ENCODE measurements at regions not wholly inside any gene's neighbourhood (a gene's known extent, or its start where the extent isn't known, plus 50 kb on each side); places are given as distances from the start of the nearest gene placed in this dataset.

GRCh38 chr13:44271473-44271872 is 102.2 kb upstream of the SERP2 start:
- DNase-seq (no peak), ATAC-seq (no peak)
- intact Hi-C loops (cut with DNase I) = no loop called here

- DNase-seq = no peak
- intact Hi-C loops (cut with DNase I) = no loop called here
- peak; percentile 26 to 65 for ATAC-seq
Observed at GRCh38 chr13:44271915-44272341, 101.7 kb upstream of the SERP2 start.

DNA sequence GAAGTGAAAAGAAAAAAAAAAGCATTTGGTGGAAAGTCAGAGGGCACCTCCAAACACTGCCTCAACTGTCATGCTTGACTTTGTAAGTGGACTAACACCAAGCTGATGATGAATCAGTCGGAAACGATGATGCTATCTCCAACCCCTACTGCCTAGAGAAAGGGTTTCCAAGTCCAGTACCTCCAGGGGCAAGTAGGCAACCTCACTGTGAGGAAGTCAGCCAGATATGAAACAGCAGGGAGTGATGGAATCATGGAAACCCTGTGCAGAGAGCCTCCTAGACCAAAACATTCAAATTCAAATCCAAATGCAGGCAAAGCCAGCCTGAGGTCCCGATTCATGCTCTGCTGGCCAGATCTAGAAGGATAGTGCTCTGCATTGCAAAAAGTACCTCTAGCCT is 100.9 kb upstream of the SERP2 start:
- no peak for DNase-seq
- intact Hi-C loops (cut with DNase I) = no loop called here
- ATAC-seq = no peak

DNA sequence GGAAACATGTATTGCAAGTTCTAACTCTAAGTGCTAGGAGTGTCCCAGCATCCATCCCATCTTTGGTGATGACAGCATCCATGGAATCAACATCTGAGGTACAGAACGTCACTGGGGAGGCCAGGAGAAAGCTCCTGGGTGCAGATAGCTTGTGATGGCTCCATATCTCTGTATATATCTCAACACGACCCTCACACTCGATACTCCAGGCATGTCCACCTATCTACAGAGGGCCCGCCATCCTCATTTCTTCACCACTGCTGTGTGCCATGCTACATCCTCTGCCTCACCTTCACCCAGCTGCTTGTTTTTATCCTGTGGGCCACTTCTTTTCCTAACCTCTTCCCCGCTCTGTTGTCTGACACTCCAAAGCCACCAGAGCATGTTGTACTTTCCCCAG is 100.4 kb upstream of the SERP2 start:
- ATAC-seq (no peak), DNase-seq (no peak)
- intact Hi-C loops (cut with DNase I) = no loop called here

- ATAC-seq (peak; percentile 80 to 83), DNase-seq (no peak)
- intact Hi-C loops (cut with DNase I) = no loop called here
Observed at GRCh38 chr13:44273991-44274770, 99.4 kb upstream of the SERP2 start.

GRCh38 chr13:44274771-44275205 is 98.8 kb upstream of the SERP2 start:
- ATAC-seq = peak in 1 of 2 donors; percentile 20
- DNase-seq = no peak
- intact Hi-C loops (cut with DNase I) = no loop called here

DNA sequence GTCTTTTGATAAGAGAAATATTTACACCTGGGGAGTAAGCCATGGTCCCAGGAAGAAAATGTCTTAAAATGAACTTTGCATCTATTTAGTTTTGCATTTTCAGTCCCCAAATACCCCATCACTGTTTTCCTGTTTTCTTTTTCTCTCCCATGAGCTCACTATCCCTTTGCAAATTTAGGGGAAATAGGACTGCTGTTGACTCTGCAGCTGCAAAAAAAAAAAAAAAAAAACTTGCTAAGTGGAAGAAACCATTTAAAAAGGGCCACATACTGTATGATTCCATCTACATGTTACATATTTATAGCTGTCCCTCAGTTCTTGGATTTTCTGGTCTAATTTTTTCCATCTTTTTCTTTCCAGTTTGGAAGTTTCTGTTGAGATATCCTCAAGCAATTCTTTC is 98.2 kb upstream of the SERP2 start:
- no peak for DNase-seq
- ATAC-seq = no peak
- intact Hi-C loops (cut with DNase I) = no loop called here

- ATAC-seq (no peak), DNase-seq (no peak)
- intact Hi-C loops (cut with DNase I) = no loop called here
Observed at GRCh38 chr13:44276061-44276460, 97.6 kb upstream of the SERP2 start.

DNA sequence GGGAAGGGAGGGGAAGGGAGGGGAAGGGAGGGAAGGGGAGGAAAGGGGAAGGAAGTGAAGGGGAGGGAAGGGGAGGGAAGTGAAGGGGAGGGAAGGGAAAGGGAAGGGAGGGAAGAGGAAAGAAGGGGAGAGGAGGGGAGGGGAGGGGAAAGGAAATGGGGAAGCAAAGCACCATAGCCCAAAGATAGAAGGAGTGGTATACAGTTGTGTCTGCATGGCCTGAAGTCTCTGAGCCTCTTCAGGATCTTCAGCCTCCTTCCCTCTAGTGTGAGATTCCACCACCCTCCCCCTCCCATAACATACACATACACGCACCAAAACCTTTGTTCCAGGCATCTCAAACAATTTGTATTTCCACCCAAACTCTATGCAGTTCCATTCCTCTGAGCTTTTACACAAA is 96.2 kb upstream of the SERP2 start:
- ATAC-seq (no peak), DNase-seq (no peak)
- intact Hi-C loops (cut with DNase I) = no loop called here

- no peak for DNase-seq
- no peak for ATAC-seq
- intact Hi-C loops (cut with DNase I) = no loop called here
Observed at GRCh38 chr13:44278166-44278565, 95.5 kb upstream of the SERP2 start.

DNA sequence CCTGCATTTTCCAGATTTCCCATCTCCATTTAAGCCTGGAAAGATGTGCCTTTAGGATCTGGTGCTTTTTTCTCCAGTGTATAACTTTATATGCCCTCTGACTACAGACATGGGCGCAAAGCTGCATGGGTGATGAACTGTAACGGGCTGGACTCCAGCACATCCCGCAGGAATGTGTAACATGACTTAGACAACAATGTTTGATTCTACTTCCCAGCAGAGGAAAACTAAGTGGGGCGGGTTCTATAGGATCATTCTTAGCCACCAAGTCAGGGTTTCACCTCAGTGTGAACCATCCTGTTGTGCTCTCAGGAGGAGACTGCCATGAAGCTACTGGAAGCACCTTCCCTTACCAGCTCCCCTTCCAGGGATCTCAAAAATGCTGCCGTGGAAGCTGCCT is 93.2 kb upstream of the SERP2 start:
- intact Hi-C loops (cut with DNase I) = no loop called here
- DNase-seq (no peak), ATAC-seq (no peak)

DNA sequence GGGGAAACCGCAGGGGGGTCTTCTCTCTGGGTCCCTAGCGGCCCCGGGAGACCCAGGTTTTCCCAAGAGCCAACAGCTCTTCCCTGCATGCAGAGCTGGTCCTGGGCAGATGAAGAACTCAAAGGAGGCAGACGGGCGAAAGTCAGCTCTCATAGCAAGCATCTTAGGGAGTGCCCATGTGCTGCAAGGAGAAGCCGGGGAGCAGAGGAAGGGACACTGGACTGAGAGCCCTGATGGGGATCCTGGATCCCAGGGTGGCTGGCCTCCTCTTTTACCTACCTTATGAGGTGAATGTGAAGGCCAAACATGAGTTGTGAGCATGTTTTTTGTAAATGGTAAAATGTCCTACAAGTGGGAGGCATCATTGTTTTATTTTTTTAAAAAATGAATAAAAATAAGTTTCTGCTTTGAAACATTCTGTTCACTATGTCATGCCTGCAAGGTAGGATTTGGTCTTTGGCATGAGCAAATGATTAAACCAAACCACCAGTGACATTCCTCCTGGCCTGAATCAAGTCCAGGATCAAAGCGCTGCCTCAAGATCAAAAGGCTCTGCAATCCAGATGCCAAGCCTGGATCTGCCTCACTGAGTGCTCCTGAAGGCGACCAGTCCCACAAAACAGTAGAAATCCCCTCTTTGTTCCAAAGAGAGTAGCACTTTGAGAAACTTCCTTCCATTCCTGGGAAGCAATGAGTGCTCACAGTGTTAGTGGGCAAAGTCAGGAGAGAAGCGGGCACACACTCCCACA is 92.2 kb upstream of the SERP2 start:
- no peak for ATAC-seq
- no peak for DNase-seq
- intact Hi-C loops (cut with DNase I) = no loop called here

DNA sequence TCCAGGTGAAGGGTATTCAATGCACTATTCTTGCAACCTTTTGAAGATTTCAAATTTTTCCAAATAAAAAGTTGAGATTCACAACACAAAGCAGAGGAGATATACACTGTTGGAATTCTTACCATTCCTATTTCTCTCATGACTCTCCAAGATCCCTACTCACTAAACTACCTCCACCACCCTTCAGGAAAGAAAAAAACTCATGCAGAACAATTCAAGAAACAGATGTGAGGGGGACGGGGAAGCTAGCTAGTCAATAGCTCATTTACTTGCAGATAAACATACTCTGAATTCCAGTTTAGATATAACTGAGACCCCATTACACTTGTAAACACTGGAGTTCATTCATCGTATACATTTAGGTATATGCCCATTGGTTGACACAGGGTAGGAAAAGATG is 90.0 kb upstream of the SERP2 start:
- intact Hi-C loops (cut with DNase I) = no loop called here
- DNase-seq (no peak), ATAC-seq (no peak)

DNA sequence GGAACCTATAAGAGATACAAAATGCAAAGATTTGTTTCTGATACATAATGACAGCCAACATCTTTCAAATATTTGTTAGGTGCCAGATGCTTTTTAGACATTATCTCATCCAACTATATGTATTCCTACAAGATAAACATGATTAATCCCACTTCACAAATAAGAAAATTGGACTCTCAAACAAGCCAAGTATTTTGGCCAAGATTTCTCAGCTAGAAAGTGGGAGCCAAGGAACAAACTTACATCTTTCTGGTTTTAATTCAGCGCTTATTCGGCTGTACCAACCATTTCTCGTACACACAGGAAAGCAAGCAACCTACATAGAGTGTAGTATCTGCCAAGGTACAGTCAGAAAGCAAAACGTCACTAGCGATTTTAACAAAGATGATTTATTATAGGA is 85.7 kb upstream of the SERP2 start:
- no peak for ATAC-seq
- no peak for DNase-seq
- intact Hi-C loops (cut with DNase I) = no loop called here

DNA sequence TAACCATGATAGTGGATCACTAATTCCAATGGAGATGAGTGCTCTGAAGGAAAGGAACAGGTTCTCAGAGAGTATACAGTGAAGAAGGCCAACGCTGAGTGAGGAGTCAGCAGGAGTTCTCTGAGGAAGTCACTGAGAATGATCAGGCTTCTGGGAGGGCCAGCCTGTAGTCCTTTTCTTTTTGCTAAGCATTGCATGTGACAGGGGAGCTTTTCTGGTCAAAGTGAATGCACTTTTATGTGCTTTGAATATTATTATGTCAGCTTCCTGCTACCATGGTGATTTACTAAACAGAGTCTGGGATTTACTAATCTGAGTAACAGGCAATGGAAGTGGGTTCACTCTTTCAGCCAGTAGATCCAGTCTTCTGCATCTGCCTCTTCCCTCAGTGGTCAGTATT is 81.1 kb upstream of the SERP2 start:
- intact Hi-C loops (cut with DNase I) = no loop called here
- DNase-seq = no peak
- peak in 1 of 2 donors; percentile 16 for ATAC-seq

GRCh38 chr13:44293374-44293773 is 80.2 kb upstream of the SERP2 start:
- intact Hi-C loops (cut with DNase I) = no loop called here
- DNase-seq = no peak
- no peak for ATAC-seq

DNA sequence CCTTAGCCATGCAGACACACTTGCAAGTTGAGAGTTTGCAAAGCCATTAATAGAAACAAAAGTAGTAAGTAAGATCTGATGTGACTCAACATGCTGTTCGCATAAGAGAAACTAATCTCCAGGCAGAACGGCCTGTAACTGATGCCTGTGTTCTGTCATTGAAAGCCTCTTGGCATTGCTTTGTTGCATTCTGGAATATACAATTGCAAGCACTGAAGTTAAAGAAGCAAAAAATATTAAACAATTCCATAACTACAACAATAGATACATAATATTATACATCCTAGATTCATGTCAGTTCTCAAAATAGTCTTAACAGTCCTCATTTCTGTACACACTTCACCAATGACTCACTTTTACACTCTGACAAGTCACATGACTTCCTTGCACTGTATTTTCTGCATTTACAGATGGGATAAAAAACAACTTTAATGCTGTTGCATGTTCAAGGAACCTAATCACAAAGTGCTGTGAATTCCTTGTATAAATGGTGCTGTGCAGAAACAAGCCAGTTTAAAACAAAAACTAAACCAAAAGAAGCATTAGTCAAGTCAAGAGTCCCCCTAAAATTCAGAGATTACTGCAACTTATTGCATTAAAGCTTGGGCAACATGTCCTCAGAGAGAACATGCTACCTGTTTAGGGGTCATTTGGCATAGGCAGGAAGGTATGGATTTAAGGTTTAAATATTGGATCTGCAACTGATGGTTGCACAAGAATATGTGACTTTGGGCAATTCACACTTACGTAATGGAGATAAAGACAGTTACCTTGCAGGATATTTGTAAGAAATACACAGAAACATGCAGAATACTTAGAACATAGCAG is 79.5 kb upstream of the SERP2 start:
- peak in 1 of 2 donors; percentile 57 for ATAC-seq
- intact Hi-C loops (cut with DNase I) = no loop called here
- DNase-seq = no peak

DNA sequence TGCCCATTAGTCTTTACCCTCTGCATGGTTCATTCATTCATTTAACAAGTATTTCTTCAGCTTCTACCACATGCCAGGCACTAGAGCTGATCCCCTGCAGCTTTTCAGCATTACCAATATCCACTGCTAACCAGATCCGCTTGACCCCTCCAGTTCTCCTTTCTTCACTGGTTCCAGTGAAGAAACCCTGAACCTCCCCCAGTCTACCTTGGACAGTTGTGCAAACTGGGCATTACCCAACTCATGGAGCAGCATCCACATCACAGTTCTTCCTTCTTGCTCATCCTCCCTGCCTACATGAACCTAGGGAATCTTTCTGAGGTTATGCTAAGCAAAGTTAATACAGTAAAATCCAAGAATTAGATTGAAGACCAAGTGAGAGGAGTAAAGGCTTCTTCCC is 78.7 kb upstream of the SERP2 start:
- no peak for ATAC-seq
- intact Hi-C loops (cut with DNase I) = no loop called here
- DNase-seq = no peak

DNA sequence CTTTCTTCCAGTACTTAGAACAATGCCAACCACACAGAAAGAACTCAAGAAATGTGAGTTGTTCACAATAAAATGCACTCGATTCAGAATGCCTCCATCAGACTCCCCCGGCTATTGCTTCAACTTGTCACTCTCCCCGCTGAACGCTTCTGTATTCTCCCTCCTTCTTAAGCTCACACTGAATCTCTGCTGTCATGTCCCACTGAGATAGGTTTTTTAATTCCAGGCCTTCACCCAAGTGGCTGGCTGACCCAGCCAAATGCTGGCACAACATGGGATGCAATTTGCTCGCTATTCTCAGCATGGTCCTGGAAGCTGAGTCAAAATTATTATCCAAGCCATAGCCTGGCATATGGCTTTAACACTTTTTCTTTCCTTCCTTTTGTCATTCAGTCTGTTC is 76.8 kb upstream of the SERP2 start:
- ATAC-seq (peak; percentile 3 to 43), DNase-seq (no peak)
- intact Hi-C loops (cut with DNase I) = no loop called here

GRCh38 chr13:44298314-44298713 is 75.3 kb upstream of the SERP2 start:
- intact Hi-C loops (cut with DNase I) = no loop called here
- ATAC-seq = no peak

More at GRCh38 chr13:44298314-44298713, 75.3 kb upstream of the SERP2 start:
- DNase-seq = no peak

All from left cardiac atrium (tissue), 4 donors.